ENCODE measurements at regions not wholly inside any gene's neighbourhood (a gene's known extent, or its start where the extent isn't known, plus 50 kb on each side); places are given as distances from the start of the nearest gene placed in this dataset.

- TF ChIP-seq CTCF (IDR thresholded peaks at IDR 0.05) = no peak
- no peak for TF ChIP-seq POLR2A (IDR thresholded peaks at IDR 0.05)
These were observed 514.8 kb downstream of the SLC6A15 start for GRCh38 chr12:84397846-84398245.
